ENCODE measurements at regions not wholly inside any gene's neighbourhood (a gene's known extent, or its start where the extent isn't known, plus 50 kb on each side); places are given as distances from the start of the nearest gene placed in this dataset.

- TF ChIP-seq ZFP30 (CRISPR knock-in tag; IDR thresholded peaks at IDR 0.05) (no peak), ZNF565 (CRISPR knock-in tag; conservative IDR thresholded peaks at IDR 0.05; ENCODE audit: low read depth) (no peak), BACH2 (CRISPR knock-in tag; IDR thresholded peaks at IDR 0.05; ENCODE audit: borderline replicate concordance) (no peak), ZNF8 (CRISPR knock-in tag; IDR thresholded peaks at IDR 0.05) (no peak), SNAI2 (CRISPR knock-in tag; IDR thresholded peaks at IDR 0.05) (no peak), ISL1 (CRISPR knock-in tag; IDR thresholded peaks at IDR 0.05) (no peak), PPARA (CRISPR knock-in tag; IDR thresholded peaks at IDR 0.05; ENCODE audit: borderline replicate concordance) (no peak), RARB (CRISPR knock-in tag; IDR thresholded peaks at IDR 0.05) (no peak), GLIS3 (CRISPR knock-in tag; IDR thresholded peaks at IDR 0.05) (no peak), CSRNP3 (CRISPR knock-in tag; IDR thresholded peaks at IDR 0.05) (no peak)
- TF ChIP-seq, protein P1, sequence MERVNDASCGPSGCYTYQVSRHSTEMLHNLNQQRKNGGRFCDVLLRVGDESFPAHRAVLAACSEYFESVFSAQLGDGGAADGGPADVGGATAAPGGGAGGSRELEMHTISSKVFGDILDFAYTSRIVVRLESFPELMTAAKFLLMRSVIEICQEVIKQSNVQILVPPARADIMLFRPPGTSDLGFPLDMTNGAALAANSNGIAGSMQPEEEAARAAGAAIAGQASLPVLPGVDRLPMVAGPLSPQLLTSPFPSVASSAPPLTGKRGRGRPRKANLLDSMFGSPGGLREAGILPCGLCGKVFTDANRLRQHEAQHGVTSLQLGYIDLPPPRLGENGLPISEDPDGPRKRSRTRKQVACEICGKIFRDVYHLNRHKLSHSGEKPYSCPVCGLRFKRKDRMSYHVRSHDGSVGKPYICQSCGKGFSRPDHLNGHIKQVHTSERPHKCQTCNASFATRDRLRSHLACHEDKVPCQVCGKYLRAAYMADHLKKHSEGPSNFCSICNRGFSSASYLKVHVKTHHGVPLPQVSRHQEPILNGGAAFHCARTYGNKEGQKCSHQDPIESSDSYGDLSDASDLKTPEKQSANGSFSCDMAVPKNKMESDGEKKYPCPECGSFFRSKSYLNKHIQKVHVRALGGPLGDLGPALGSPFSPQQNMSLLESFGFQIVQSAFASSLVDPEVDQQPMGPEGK (CRISPR knock-in tag; IDR thresholded peaks at IDR 0.05; ENCODE audit: borderline replicate concordance), result no peak
These were observed 625.1 kb upstream of the NUDT12 start for GRCh38 chr5:104187656-104188055.
